ENCODE measurements at regions not wholly inside any gene's neighbourhood (a gene's known extent, or its start where the extent isn't known, plus 50 kb on each side); places are given as distances from the start of the nearest gene placed in this dataset.

DNA sequence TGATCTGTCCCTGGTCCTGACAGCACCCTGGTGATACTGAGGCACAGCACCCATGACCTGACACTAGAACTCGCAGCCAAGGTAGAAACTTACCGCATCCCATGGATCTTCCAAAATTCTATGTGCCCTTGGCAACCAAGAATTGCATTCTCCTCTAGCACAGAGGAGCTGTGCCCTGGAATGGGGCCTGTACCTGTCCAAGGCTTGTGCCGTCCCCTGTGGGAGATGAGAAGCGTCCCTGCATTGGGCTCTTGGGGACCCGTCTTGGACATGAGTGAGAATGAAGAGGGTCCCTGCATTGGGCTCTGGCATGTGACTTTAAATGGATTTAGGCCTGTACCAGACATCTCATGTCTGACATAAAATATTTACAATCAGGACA lies 67.1 kb downstream of the GGTLC2 start:
- TF ChIP-seq, protein P1, sequence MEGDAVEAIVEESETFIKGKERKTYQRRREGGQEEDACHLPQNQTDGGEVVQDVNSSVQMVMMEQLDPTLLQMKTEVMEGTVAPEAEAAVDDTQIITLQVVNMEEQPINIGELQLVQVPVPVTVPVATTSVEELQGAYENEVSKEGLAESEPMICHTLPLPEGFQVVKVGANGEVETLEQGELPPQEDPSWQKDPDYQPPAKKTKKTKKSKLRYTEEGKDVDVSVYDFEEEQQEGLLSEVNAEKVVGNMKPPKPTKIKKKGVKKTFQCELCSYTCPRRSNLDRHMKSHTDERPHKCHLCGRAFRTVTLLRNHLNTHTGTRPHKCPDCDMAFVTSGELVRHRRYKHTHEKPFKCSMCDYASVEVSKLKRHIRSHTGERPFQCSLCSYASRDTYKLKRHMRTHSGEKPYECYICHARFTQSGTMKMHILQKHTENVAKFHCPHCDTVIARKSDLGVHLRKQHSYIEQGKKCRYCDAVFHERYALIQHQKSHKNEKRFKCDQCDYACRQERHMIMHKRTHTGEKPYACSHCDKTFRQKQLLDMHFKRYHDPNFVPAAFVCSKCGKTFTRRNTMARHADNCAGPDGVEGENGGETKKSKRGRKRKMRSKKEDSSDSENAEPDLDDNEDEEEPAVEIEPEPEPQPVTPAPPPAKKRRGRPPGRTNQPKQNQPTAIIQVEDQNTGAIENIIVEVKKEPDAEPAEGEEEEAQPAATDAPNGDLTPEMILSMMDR (IDR thresholded peaks at IDR 0.05; ENCODE audit: poor library complexity, severe bottlenecking) = no peak
- TF ChIP-seq EZH2 (IDR thresholded peaks at IDR 0.05; ENCODE audit: borderline replicate concordance, insufficient read depth, low read length, poor library complexity, severe bottlenecking) (no peak), MXI1 (conservative IDR thresholded peaks at IDR 0.05; ENCODE audit: poor library complexity, severe bottlenecking) (no peak)

Measured in neural cell (in vitro differentiated cells).